GDM1 (cell line): ENCODE measurements at regions not wholly inside any gene's neighbourhood (a gene's known extent, or its start where the extent isn't known, plus 50 kb on each side); places are given as distances from the start of the nearest gene placed in this dataset.
"Not testable (repeated sequence)": the region's sequence is repeated elsewhere in the genome, so short reads cannot be mapped to it uniquely, and the experiment has no call there.

Experiments used
- DNase-seq: peaks from one replicate; lab custom pipeline; 2025; lab: John Stamatoyannopoulos, UW

GRCh38 chr4:31755751-31756150, 1035.6 kb downstream of the PCDH7 start:
- no peak for DNase-seq

- DNase-seq, result no peak
Observed at GRCh38 chr4:31768756-31769155, 1048.6 kb downstream of the PCDH7 start.

- DNase-seq, result no peak
Observed at GRCh38 chr4:31783311-31783710, 1063.1 kb downstream of the PCDH7 start.

- DNase-seq, result no peak
Observed at GRCh38 chr4:31784558-31784957, 1064.4 kb downstream of the PCDH7 start.

- no peak for DNase-seq
Observed at GRCh38 chr4:31787701-31788100, 1067.5 kb downstream of the PCDH7 start.

GRCh38 chr4:31788676-31789075, 1068.5 kb downstream of the PCDH7 start:
- no peak for DNase-seq

- DNase-seq, result no peak
Observed at GRCh38 chr4:31791666-31792065, 1071.5 kb downstream of the PCDH7 start.

GRCh38 chr4:31793907-31794306, 1073.7 kb downstream of the PCDH7 start:
- DNase-seq, result no peak

GRCh38 chr4:31797052-31797451, 1076.9 kb downstream of the PCDH7 start:
- DNase-seq, result not testable (repeated sequence)

- no peak for DNase-seq
Observed at GRCh38 chr4:31803526-31804195, 1083.5 kb downstream of the PCDH7 start.

- DNase-seq, result no peak
Observed at GRCh38 chr4:31807036-31807435, 1086.9 kb downstream of the PCDH7 start.

- no peak for DNase-seq
Observed at GRCh38 chr4:31844350-31844749, 1124.2 kb downstream of the PCDH7 start.

GRCh38 chr4:31851946-31852345, 1131.8 kb downstream of the PCDH7 start:
- no peak for DNase-seq

- DNase-seq, result no peak
Observed at GRCh38 chr4:31877429-31877828, 1157.3 kb downstream of the PCDH7 start.

- not testable (repeated sequence) for DNase-seq
Observed at GRCh38 chr4:31880837-31881236, 1160.7 kb downstream of the PCDH7 start.

GRCh38 chr4:31896349-31896748, 1176.2 kb downstream of the PCDH7 start:
- no peak for DNase-seq

GRCh38 chr4:31905363-31905762, 1185.2 kb downstream of the PCDH7 start:
- no peak for DNase-seq

GRCh38 chr4:31908261-31908660, 1188.1 kb downstream of the PCDH7 start:
- no peak for DNase-seq

GRCh38 chr4:31917334-31917733, 1197.2 kb downstream of the PCDH7 start:
- DNase-seq, result no peak

GRCh38 chr4:31918891-31919290, 1198.7 kb downstream of the PCDH7 start:
- DNase-seq, result no peak

GRCh38 chr4:31923634-31924033, 1203.5 kb downstream of the PCDH7 start:
- DNase-seq, result no peak

GRCh38 chr4:31929676-31930345, 1209.6 kb downstream of the PCDH7 start:
- no peak for DNase-seq

GRCh38 chr4:31946456-31946855, 1226.3 kb downstream of the PCDH7 start:
- DNase-seq, result no peak

GRCh38 chr4:31947101-31947500, 1226.9 kb downstream of the PCDH7 start:
- DNase-seq, result no peak
